ENCODE measurements at regions not wholly inside any gene's neighbourhood (a gene's known extent, or its start where the extent isn't known, plus 50 kb on each side); places are given as distances from the start of the nearest gene placed in this dataset.

GRCh38 chr17:13688716-13689115, 87.0 kb upstream of the HS3ST3A1 start:
- Histone ChIP-seq H4K20me1 (replicated peaks; ENCODE audit: control insufficient read depth, extremely low read depth, insufficient read depth, low read length) (no peaks in the 10 kb centered on the region), H2AFZ (ENCODE audit: low read depth, low read length) (no peak overlapping the region), H3K9me1 (replicated peaks; ENCODE audit: control insufficient read depth, extremely low read depth, insufficient read depth, low read length) (no peaks in the 10 kb centered on the region), H3K4me3 (replicated peaks in 1 of 3; ENCODE audit: insufficient read depth in 1 of 3, low read depth in 1 of 3, low read length in 3 of 3) (no peak overlapping the region), H3K27ac (ENCODE audit: insufficient read depth, low read depth, low read length) (no peak overlapping the region), H3K9ac (replicated peaks; ENCODE audit: extremely low read depth, insufficient read depth, low read length) (no peak overlapping the region), H3K4me2 (ENCODE audit: insufficient read depth, low read length) (no peak overlapping the region), H3K9me3 (replicated peaks; ENCODE audit: control insufficient read depth, insufficient read depth, low read length) (no peaks in the 10 kb centered on the region), H3K27me3 (ENCODE audit: control insufficient read depth in 2 of 2, insufficient read depth in 2 of 2, low read length in 2 of 2) (no peaks in the 10 kb centered on the region), H3K36me3 (ENCODE audit: control insufficient read depth in 2 of 2, extremely low read depth in 1 of 2, insufficient read depth in 2 of 2, low read length in 2 of 2) (no peaks in the 10 kb centered on the region), H3K79me2 (ENCODE audit: control insufficient read depth, insufficient read depth, low read length) (no peaks in the 10 kb centered on the region), H3K4me1 (ENCODE audit: control insufficient read depth, extremely low read depth, insufficient read depth, low read length) (no peaks in the 10 kb centered on the region)
- dilution Hi-C loops (cut with MboI; ENCODE audit: extremely low pct_ligation_motif_present, low sequenced_read_pairs): no loop called here
- TF ChIP-seq GATA2 (IDR thresholded peaks at IDR 0.05; ENCODE audit: insufficient read depth, insufficient read length, low read depth, low read length) (no peak), POLR2AphosphoS5 (IDR thresholded peaks at IDR 0.05; ENCODE audit: insufficient read depth, low read depth, low read length) (no peak), JUN (IDR thresholded peaks at IDR 0.05; ENCODE audit: borderline replicate concordance, insufficient read depth, insufficient read length, low read depth) (no peak), MYC (IDR thresholded peaks at IDR 0.05; ENCODE audit: low read depth, low read length) (no peak), EZH2 (IDR thresholded peaks at IDR 0.05; ENCODE audit: borderline replicate concordance, low read depth, low read length, severe bottlenecking) (no peak)
- ChIA-PET CTCF (no interaction called here), POLR2A (no interaction called here)
- intact Hi-C loops (cut with micrococcal nuclease): no loop called here
- DNase-seq (ENCODE audit: low read depth, low spot score) (no peak), FAIRE-seq (no peak)
- no TSS peak for BruUV-seq (replicated peaks)

- Histone ChIP-seq H4K20me1 (replicated peaks; ENCODE audit: control insufficient read depth, extremely low read depth, insufficient read depth, low read length) (no peaks in the 10 kb centered on the region), H3K4me3 (replicated peaks in 1 of 3; ENCODE audit: insufficient read depth in 1 of 3, low read depth in 1 of 3, low read length in 3 of 3) (no peak overlapping the region), H3K9me3 (replicated peaks; ENCODE audit: control insufficient read depth, insufficient read depth, low read length) (no peaks in the 10 kb centered on the region), H3K4me2 (ENCODE audit: insufficient read depth, low read length) (no peak overlapping the region), H3K27me3 (ENCODE audit: control insufficient read depth in 2 of 2, insufficient read depth in 2 of 2, low read length in 2 of 2) (no peaks in the 10 kb centered on the region), H3K36me3 (ENCODE audit: control insufficient read depth in 2 of 2, extremely low read depth in 1 of 2, insufficient read depth in 2 of 2, low read length in 2 of 2) (no peaks in the 10 kb centered on the region), H3K9me1 (replicated peaks; ENCODE audit: control insufficient read depth, extremely low read depth, insufficient read depth, low read length) (no peaks in the 10 kb centered on the region), H3K27ac (ENCODE audit: insufficient read depth, low read depth, low read length) (no peak overlapping the region), H3K79me2 (ENCODE audit: control insufficient read depth, insufficient read depth, low read length) (no peaks in the 10 kb centered on the region), H3K9ac (replicated peaks; ENCODE audit: extremely low read depth, insufficient read depth, low read length) (no peak overlapping the region), H2AFZ (ENCODE audit: low read depth, low read length) (no peak overlapping the region), H3K4me1 (ENCODE audit: control insufficient read depth, extremely low read depth, insufficient read depth, low read length) (no peaks in the 10 kb centered on the region)
- FAIRE-seq: no peak
- dilution Hi-C loops (cut with MboI; ENCODE audit: extremely low pct_ligation_motif_present, low sequenced_read_pairs) (no loop called here), intact Hi-C loops (cut with micrococcal nuclease) (no loop called here)
- ChIA-PET CTCF (no interaction called here), POLR2A (no interaction called here)
- DNase-seq (ENCODE audit: low read depth, low spot score): no peak
- TF ChIP-seq JUN (IDR thresholded peaks at IDR 0.05; ENCODE audit: borderline replicate concordance, insufficient read depth, insufficient read length, low read depth) (no peak), GATA2 (IDR thresholded peaks at IDR 0.05; ENCODE audit: insufficient read depth, insufficient read length, low read depth, low read length) (no peak), POLR2AphosphoS5 (IDR thresholded peaks at IDR 0.05; ENCODE audit: insufficient read depth, low read depth, low read length) (no peak), EZH2 (IDR thresholded peaks at IDR 0.05; ENCODE audit: borderline replicate concordance, low read depth, low read length, severe bottlenecking) (no peak), FOS (IDR thresholded peaks at IDR 0.05; ENCODE audit: borderline replicate concordance, insufficient read depth, low read length) (no peak), MYC (IDR thresholded peaks at IDR 0.05; ENCODE audit: low read depth, low read length) (no peak), CTCF (IDR thresholded peaks at IDR 0.05; ENCODE audit: extremely low read depth in 1 of 2, insufficient read depth in 1 of 2, low read depth in 1 of 2, low read length in 2 of 2) (no peak), MAX (IDR thresholded peaks at IDR 0.05; ENCODE audit: insufficient read depth, insufficient read length) (no peak), POLR2A (IDR thresholded peaks at IDR 0.05; ENCODE audit: low read depth, low read length) (no peak)
- no TSS peak for BruUV-seq (replicated peaks)
Measured at GRCh38 chr17:13690806-13691205, 89.1 kb upstream of the HS3ST3A1 start.

Measured in endothelial cell of umbilical vein (primary cell).